GM12801 (cell line): ENCODE measurements at regions not wholly inside any gene's neighbourhood (a gene's known extent, or its start where the extent isn't known, plus 50 kb on each side); places are given as distances from the start of the nearest gene placed in this dataset.

Experiments used
- CTCF ChIP-seq: IDR thresholded peaks from one replicate; pipeline ENCODE4 v1.5.1; 2011; ENCODE audit warnings: control low read depth; ENCODE audit not compliant: insufficient read length; ENCODE audit errors: extremely low read depth

- no peak for TF ChIP-seq CTCF
These were observed 343.5 kb downstream of the AACS start for GRCh38 chr12:125408718-125409117.

- TF ChIP-seq CTCF = no peak
These were observed 347.3 kb downstream of the AACS start for GRCh38 chr12:125412506-125412905.

DNA sequence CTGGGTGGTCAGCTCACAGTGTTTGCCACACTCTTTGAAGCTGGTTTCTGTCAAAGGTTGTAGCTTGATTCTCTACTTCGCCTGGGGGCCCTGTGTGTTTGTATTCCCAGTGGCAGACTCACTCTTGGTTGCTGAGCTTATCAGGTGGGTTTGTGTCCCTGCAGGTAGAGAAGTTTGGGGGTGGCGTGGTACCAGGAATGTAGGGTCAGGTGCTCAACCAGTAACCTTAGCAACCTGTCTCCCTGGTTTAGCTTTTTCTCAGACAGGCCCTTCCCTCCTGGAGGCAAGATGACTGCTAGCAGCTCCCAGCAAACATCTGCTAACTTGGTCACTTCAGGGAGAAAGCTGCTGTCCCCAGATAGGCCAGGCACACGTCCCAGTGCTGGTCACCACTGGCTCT is 352.2 kb downstream of the AACS start:
- TF ChIP-seq CTCF = no peak

DNA sequence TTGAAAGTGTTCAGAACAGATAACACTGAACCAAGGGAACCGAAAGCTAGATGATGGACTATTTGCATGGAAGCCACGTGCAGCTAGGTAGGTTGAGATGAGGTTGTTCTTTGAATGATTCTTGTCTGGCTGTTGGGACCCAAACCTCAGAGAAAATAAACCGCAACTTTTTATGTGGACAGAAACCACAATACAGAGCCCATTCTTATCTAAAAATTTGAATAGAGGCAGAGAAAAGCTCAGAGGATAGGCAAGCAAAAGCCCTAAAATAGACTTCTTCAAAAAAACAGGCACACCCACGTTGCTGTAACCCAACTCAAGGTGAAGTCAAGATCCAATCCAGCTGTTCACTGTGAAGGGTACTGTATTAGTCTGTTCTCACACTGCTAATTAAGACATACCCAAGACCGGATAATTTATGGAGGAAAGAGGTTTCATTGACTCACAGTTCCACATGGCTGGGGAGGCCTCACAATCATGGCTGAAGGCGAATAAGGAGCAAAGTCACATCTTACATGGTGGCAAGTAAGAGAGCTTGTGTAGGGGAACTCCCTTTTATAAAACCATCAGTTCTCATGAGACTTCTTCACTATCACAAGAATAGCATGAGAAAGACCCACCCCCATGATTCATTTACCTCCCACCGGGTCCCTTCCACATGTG is 353.8 kb downstream of the AACS start:
- no peak for TF ChIP-seq CTCF

DNA sequence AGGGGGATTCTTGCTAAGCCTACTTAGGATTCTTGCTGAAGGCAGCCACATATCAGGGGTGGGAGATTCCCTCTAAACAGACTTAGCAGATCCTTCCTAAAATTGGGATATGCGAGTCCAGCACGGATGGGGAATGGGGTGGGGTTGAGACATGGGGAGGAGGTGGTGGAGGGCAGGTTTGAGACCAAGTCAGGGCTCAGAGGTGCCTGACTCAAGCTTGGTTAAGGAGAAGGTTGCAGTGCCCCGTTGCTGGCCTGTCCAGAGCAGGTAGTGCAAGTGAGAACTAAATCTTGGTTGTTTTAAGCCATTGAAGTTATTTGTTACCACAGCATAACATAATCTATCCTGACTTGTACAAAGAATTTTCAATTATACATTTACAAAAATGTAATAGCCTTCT is 359.7 kb downstream of the AACS start:
- TF ChIP-seq CTCF = no peak

DNA sequence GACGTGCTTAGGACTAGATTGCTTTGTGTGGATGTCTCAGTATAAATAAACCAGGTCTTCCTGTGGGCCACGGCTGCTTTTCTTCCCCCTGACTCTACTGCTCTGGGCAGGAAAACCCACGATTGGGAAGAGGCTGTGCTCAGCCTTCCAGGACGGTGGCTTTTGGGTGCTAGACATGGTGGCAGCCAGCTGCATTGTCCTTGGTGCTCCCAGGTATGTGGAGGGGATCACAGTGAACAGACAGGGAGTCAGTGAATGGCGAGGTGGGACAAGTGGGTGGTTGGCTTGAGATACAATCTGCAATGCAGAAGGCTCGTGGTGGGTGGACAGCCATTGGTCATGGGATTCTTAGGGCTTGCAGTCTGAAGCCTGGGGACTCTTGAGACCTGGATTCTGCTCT is 366.3 kb downstream of the AACS start:
- TF ChIP-seq CTCF = no peak

GRCh38 chr12:125434131-125434530 is 368.9 kb downstream of the AACS start:
- no peak for TF ChIP-seq CTCF
